Cardiac muscle cell (in vitro differentiated cells and primary cell): ENCODE measurements at regions not wholly inside any gene's neighbourhood (a gene's known extent, or its start where the extent isn't known, plus 50 kb on each side); places are given as distances from the start of the nearest gene placed in this dataset.

Source experiments
- DNase-seq, 2 donors: peaks; one replicate each; pipeline versions ENCODE4 v3.0.0 to v3.0.0-alpha.2; 2010 to 2017; ENCODE audit warnings: low read depth in 1 of 2, low spot score in 1 of 2
- H3K27ac ChIP-seq: fragments of 200-600 bp; sonication (generic); 2 replicates; pipeline ENCODE4 v1.5.1; 2016
- H3K27me3 ChIP-seq: fragments of 200-600 bp; sonication (generic); 2 replicates; pipeline ENCODE4 v1.6.0; 2016; ENCODE audit warnings: control low read depth
- H3K36me3 ChIP-seq: fragments of 200-600 bp; sonication (generic); 2 replicates; pipeline ENCODE4 v1.5.1; 2016; ENCODE audit warnings: control low read depth
- H3K4me1 ChIP-seq: fragments of 200-600 bp; sonication (generic); 2 replicates; pipeline ENCODE4 v1.8.1; 2017; ENCODE audit warnings: low read depth, mild to moderate bottlenecking, mixed run types
- H3K4me3 ChIP-seq: fragments of 200-600 bp; sonication (generic); 2 replicates; pipeline ENCODE4 v1.5.1; 2016; ENCODE audit warnings: mild to moderate bottlenecking
- H3K9me3 ChIP-seq: fragments of 200-600 bp; sonication (generic); 2 replicates; pipeline ENCODE4 v1.5.1; 2017; ENCODE audit warnings: low read depth, mild to moderate bottlenecking, control low read depth
- CTCF ChIP-seq: IDR thresholded peaks from 2 replicates; pipeline ENCODE4 v1.5.1; 2012; ENCODE audit warnings: low read depth, mild to moderate bottlenecking, low read length

GRCh38 chr2:216774620-216775019, 79.3 kb upstream of the IGFBP5 start:
- no peaks in the 10 kb centered on the region for H3K36me3 ChIP-seq
- H3K27ac ChIP-seq: peak overlapping the region; percentile 13
- peaks cover 43% of the 10 kb centered on the region for H3K4me1 ChIP-seq
- H3K27me3 ChIP-seq: no peaks in the 10 kb centered on the region
- no peak overlapping the region for H3K4me3 ChIP-seq
- no peak for TF ChIP-seq CTCF
- peak; percentile 59 to 79 for DNase-seq
- H3K9me3 ChIP-seq: no peaks in the 10 kb centered on the region

DNA sequence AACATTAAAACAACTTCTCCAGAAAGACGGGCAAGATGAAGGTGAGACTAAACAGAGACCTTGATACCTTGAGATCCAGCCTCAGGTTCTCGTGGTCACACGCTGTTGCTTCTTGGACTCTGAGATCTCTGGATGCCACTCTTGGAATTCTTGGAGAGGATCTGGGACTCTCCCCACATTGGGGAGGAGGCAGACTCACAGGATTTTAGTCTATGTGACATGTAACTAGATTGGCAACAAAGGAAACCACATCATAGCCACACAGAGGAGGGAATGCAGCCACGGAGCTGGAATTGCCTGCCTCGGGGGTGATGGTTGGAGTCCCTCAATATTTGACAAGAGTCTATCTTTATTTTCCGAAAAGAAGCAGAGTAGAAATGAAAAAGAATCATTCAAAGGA, 78.8 kb upstream of the IGFBP5 start:
- no peak for DNase-seq
- H3K4me1 ChIP-seq: peaks cover 47% of the 10 kb centered on the region
- no peak overlapping the region for H3K4me3 ChIP-seq
- no peaks in the 10 kb centered on the region for H3K36me3 ChIP-seq
- H3K9me3 ChIP-seq: no peaks in the 10 kb centered on the region
- peak overlapping the region; percentile 13 for H3K27ac ChIP-seq
- TF ChIP-seq CTCF: no peak
- H3K27me3 ChIP-seq: no peaks in the 10 kb centered on the region

- Histone ChIP-seq H3K27me3 (no peaks in the 10 kb centered on the region), H3K4me3 (no peak overlapping the region), H3K9me3 (no peaks in the 10 kb centered on the region), H3K4me1 (peaks cover 51% of the 10 kb centered on the region), H3K27ac (peak overlapping the region; percentile 71), H3K36me3 (no peaks in the 10 kb centered on the region)
- no peak for TF ChIP-seq CTCF
- peak in 1 of 2 donors; percentile 85 for DNase-seq
Observed at GRCh38 chr2:216773072-216773471, 77.7 kb upstream of the IGFBP5 start.

GRCh38 chr2:216770717-216771116, 75.4 kb upstream of the IGFBP5 start:
- Histone ChIP-seq H3K27ac (no peak overlapping the region), H3K36me3 (no peaks in the 10 kb centered on the region), H3K4me1 (peaks cover 54% of the 10 kb centered on the region), H3K9me3 (no peaks in the 10 kb centered on the region), H3K4me3 (no peak overlapping the region), H3K27me3 (no peaks in the 10 kb centered on the region)
- TF ChIP-seq CTCF: no peak
- DNase-seq: no peak

GRCh38 chr2:216770050-216770449, 74.7 kb upstream of the IGFBP5 start:
- H3K4me3 ChIP-seq: no peak overlapping the region
- DNase-seq: no peak
- no peaks in the 10 kb centered on the region for H3K36me3 ChIP-seq
- no peak for TF ChIP-seq CTCF
- peaks cover 60% of the 10 kb centered on the region for H3K4me1 ChIP-seq
- H3K9me3 ChIP-seq: no peaks in the 10 kb centered on the region
- H3K27me3 ChIP-seq: no peaks in the 10 kb centered on the region
- no peak overlapping the region for H3K27ac ChIP-seq

- TF ChIP-seq CTCF: no peak
- H3K9me3 ChIP-seq: no peaks in the 10 kb centered on the region
- no peak overlapping the region for H3K4me3 ChIP-seq
- DNase-seq: no peak
- no peak overlapping the region for H3K27ac ChIP-seq
- H3K27me3 ChIP-seq: no peaks in the 10 kb centered on the region
- H3K36me3 ChIP-seq: no peaks in the 10 kb centered on the region
- H3K4me1 ChIP-seq: peaks cover 56% of the 10 kb centered on the region
Observed at GRCh38 chr2:216769626-216770025, 74.3 kb upstream of the IGFBP5 start.
